Inflammatory macrophage treated with lipopolysaccharide for 4 hours (primary cell): ENCODE measurements at regions not wholly inside any gene's neighbourhood (a gene's known extent, or its start where the extent isn't known, plus 50 kb on each side); places are given as distances from the start of the nearest gene placed in this dataset.

Experiments used
- DNase-seq: peaks from one replicate; pipeline ENCODE4 v3.0.0-alpha.2; 2020

GRCh38 chr15:70319466-70319865 is 221.7 kb upstream of the TLE3 start:
- DNase-seq, result no peak

- DNase-seq, result no peak
Measured at GRCh38 chr15:70318594-70319465, 221.1 kb upstream of the TLE3 start.

GRCh38 chr15:70316059-70316600 is 218.4 kb upstream of the TLE3 start:
- peak; percentile 36 for DNase-seq

GRCh38 chr15:70315431-70315830 is 217.7 kb upstream of the TLE3 start:
- DNase-seq, result no peak

- no peak for DNase-seq
Measured at GRCh38 chr15:70314688-70315087, 217.0 kb upstream of the TLE3 start.

- DNase-seq, result no peak
Measured at GRCh38 chr15:70314018-70314354, 216.3 kb upstream of the TLE3 start.

- DNase-seq, result no peak
Measured at GRCh38 chr15:70313099-70314017, 215.6 kb upstream of the TLE3 start.

- DNase-seq, result no peak
Measured at GRCh38 chr15:70311821-70312220, 214.1 kb upstream of the TLE3 start.

GRCh38 chr15:70309716-70310115 is 212.0 kb upstream of the TLE3 start:
- no peak for DNase-seq

- no peak for DNase-seq
Measured at GRCh38 chr15:70308735-70309434, 211.2 kb upstream of the TLE3 start.

GRCh38 chr15:70308011-70308734 is 210.5 kb upstream of the TLE3 start:
- DNase-seq, result peak; percentile 74

- no peak for DNase-seq
Measured at GRCh38 chr15:70306582-70306981, 208.9 kb upstream of the TLE3 start.

GRCh38 chr15:70306081-70306480 is 208.4 kb upstream of the TLE3 start:
- DNase-seq, result no peak

- DNase-seq, result no peak
Measured at GRCh38 chr15:70303981-70304380, 206.3 kb upstream of the TLE3 start.

- DNase-seq, result no peak
Measured at GRCh38 chr15:70302360-70302759, 204.6 kb upstream of the TLE3 start.

- DNase-seq, result no peak
Measured at GRCh38 chr15:70301396-70301795, 203.7 kb upstream of the TLE3 start.

- DNase-seq, result no peak
Measured at GRCh38 chr15:70299931-70300869, 202.5 kb upstream of the TLE3 start.

- DNase-seq, result no peak
Measured at GRCh38 chr15:70297465-70298058, 199.8 kb upstream of the TLE3 start.

- no peak for DNase-seq
Measured at GRCh38 chr15:70294731-70295305, 197.1 kb upstream of the TLE3 start.
